Omental fat pad (tissue), 3 donors: ENCODE measurements at regions not wholly inside any gene's neighbourhood (a gene's known extent, or its start where the extent isn't known, plus 50 kb on each side); places are given as distances from the start of the nearest gene placed in this dataset.

ENCODE experiments used
- ATAC-seq: fragments of 150-250 bp; one replicate; pipeline ENCODE4 v1.9.1; 2016; ENCODE audit warnings: mild to moderate bottlenecking, moderate library complexity; ENCODE audit not compliant: low FRiP score
- DNase-seq: peaks from one replicate; pipeline ENCODE4 v3.0.0-alpha.2; 2019; ENCODE audit warnings: low spot score
- CTCF ChIP-seq, 3 donors: fragments of 450-650 bp; IDR thresholded peaks; one replicate each; pipeline ENCODE4 v1.5.1; 2016 to 2017; ENCODE audit warnings: antibody characterized with exemption in 3 of 3, mild to moderate bottlenecking in 3 of 3, moderate library complexity in 2 of 3

GRCh38 chr12:127431594-127431993, 835.4 kb upstream of the TMEM132C start:
- no peak for ATAC-seq
- no peak for DNase-seq

DNA sequence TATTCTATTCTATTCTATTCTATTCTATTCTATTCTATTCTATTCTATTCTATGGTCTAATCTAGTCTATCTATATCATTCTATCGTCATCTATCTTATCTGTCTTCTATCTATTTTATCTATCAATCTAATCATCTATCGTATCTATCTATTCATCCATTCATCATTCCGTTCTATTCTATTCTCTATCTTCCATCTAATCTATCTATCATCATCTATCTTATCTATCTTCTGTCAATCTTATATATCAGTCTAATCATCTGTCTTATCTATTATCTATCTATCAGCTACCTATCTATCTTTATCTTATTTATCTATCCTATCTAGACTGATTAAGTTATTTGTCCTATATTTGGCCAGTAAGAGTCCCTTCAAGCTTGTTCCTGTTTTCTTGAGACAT, 831.5 kb upstream of the TMEM132C start:
- no peak for ATAC-seq
- TF ChIP-seq CTCF (IDR thresholded peaks at IDR 0.05), result no peak
- no peak for DNase-seq

More at GRCh38 chr12:127431594-127431993, 835.4 kb upstream of the TMEM132C start:
- TF ChIP-seq CTCF (IDR thresholded peaks at IDR 0.05), result no peak

- TF ChIP-seq CTCF (IDR thresholded peaks at IDR 0.05), result no peak
- ATAC-seq (no peak), DNase-seq (no peak)
Observed at GRCh38 chr12:127438512-127439244, 828.3 kb upstream of the TMEM132C start.

DNA sequence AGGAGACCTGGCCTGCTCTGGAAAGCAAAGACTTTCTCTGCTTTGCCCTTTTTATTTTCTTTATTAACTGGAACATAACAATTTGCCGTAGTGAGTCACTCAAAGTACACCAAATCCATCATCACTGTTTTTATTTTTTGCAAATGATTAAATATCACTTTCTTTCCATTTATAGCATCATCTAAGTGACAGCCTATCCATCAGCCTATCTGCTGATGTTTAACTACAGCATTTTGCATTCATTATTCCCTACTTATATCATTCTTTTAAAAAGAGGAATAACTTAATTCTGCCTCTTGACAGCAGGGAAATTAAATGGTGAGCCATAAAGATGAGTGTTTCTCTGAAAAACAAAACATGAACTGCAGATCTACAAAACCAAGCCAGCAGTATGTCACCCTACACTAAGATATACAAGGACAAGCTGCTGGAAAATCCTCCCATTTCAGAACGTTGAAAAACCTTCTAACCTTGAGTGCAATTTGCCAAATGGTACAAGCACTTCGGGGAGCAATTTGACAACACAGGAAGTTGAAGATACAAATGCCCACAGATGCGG, 821.3 kb upstream of the TMEM132C start:
- TF ChIP-seq CTCF (IDR thresholded peaks at IDR 0.05), result no peak
- ATAC-seq (no peak), DNase-seq (no peak)

DNA sequence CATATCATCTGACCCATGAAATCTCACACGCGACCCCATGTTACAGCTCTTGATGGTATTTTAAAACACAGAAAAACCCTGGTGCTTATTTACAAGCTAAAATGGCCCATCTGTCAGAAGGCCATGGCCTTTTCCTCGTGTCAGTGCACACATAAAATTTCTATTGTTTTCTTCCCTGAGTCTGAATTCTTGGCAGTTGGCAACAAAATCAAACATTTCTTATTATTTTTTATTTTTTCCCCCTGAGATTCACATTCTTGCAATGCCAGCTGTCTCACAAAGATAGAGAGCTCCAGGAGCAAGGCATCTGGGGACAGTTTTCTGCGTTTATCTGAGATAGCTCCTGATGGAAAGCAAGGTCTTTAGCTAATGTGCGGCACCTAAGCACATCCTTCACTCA, 818.1 kb upstream of the TMEM132C start:
- ATAC-seq, result no peak
- TF ChIP-seq CTCF (IDR thresholded peaks at IDR 0.05), result no peak
- DNase-seq, result no peak

GRCh38 chr12:127450826-127451225, 816.1 kb upstream of the TMEM132C start:
- ATAC-seq, result no peak
- no peak for TF ChIP-seq CTCF (IDR thresholded peaks at IDR 0.05)
- no peak for DNase-seq
